ENCODE measurements at regions not wholly inside any gene's neighbourhood (a gene's known extent, or its start where the extent isn't known, plus 50 kb on each side); places are given as distances from the start of the nearest gene placed in this dataset.

GRCh38 chr5:158482125-158482524 lies 617.6 kb downstream of the EBF1 start:
- TF ChIP-seq CTCF (IDR thresholded peaks at IDR 0.05; ENCODE audit: low read length) (no peak), EZH2 (optimal IDR thresholded peaks at IDR 0.05; ENCODE audit: low read depth, low read length) (no peak)

Measured in MM.1S (cell line).